ENCODE measurements at regions not wholly inside any gene's neighbourhood (a gene's known extent, or its start where the extent isn't known, plus 50 kb on each side); places are given as distances from the start of the nearest gene placed in this dataset.

DNA sequence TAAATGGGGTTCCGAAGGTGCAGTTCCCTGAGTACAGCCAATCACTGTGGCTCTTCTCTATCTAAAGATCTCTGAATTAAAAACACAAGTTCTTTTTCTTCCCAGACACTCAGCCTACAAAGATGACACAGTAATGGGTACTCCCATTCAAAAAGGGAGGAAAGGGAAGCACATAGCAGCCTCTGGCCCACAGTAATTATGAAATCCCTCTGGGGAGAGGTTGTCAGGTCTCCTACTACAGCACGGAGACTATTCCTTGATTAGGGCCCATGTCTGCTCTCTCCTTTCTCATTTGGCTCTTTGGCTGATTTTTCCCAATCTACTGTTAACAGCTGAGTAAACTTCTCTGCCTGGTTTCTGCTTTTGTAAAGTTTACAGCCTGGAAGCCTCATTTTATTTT lies 62.0 kb upstream of the RANBP3L start:
- no peak overlapping the region for H3K4me3 ChIP-seq (ENCODE audit: low read depth, low read length)
- DNase-seq (ENCODE audit: low read depth): no peak
- TF ChIP-seq MYC (IDR thresholded peaks at IDR 0.05; ENCODE audit: low read depth, low read length) (no peak), POLR2A (IDR thresholded peaks at IDR 0.05; ENCODE audit: extremely low read depth, insufficient read length) (no peak)
- TF ChIP-seq, protein P1, sequence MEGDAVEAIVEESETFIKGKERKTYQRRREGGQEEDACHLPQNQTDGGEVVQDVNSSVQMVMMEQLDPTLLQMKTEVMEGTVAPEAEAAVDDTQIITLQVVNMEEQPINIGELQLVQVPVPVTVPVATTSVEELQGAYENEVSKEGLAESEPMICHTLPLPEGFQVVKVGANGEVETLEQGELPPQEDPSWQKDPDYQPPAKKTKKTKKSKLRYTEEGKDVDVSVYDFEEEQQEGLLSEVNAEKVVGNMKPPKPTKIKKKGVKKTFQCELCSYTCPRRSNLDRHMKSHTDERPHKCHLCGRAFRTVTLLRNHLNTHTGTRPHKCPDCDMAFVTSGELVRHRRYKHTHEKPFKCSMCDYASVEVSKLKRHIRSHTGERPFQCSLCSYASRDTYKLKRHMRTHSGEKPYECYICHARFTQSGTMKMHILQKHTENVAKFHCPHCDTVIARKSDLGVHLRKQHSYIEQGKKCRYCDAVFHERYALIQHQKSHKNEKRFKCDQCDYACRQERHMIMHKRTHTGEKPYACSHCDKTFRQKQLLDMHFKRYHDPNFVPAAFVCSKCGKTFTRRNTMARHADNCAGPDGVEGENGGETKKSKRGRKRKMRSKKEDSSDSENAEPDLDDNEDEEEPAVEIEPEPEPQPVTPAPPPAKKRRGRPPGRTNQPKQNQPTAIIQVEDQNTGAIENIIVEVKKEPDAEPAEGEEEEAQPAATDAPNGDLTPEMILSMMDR (IDR thresholded peaks at IDR 0.05; ENCODE audit: low read depth, low read length): no peak
- TF ChIP-seq, protein P2, sequence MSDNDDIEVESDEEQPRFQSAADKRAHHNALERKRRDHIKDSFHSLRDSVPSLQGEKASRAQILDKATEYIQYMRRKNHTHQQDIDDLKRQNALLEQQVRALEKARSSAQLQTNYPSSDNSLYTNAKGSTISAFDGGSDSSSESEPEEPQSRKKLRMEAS (IDR thresholded peaks at IDR 0.05; ENCODE audit: low read depth, low read length): no peak

DNA sequence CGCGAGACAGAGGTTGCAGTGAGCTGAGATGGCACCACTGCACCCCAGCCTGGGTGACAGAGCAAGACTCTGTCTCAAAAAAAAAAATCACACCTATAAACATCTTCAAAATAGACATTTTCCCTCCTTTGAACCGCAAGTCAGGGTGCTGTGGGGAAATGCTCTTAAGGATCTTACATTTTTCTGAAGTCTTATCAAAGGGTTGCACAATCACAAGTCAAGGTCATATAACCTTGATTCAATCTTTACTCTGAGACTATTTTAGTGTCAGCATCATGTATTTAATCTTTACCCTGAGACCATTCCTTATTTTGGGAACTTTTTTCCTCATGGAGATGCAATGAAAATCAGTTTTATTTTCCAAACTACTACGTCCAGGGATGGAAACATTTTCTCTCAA lies 62.8 kb upstream of the RANBP3L start:
- no peak overlapping the region for H3K4me3 ChIP-seq (ENCODE audit: low read depth, low read length)
- TF ChIP-seq POLR2A (IDR thresholded peaks at IDR 0.05; ENCODE audit: extremely low read depth, insufficient read length) (no peak), MYC (IDR thresholded peaks at IDR 0.05; ENCODE audit: low read depth, low read length) (no peak)
- TF ChIP-seq, protein P1 (IDR thresholded peaks at IDR 0.05; ENCODE audit: low read depth, low read length): no peak
- TF ChIP-seq, protein P2 (IDR thresholded peaks at IDR 0.05; ENCODE audit: low read depth, low read length): no peak
- DNase-seq (ENCODE audit: low read depth): no peak

DNA sequence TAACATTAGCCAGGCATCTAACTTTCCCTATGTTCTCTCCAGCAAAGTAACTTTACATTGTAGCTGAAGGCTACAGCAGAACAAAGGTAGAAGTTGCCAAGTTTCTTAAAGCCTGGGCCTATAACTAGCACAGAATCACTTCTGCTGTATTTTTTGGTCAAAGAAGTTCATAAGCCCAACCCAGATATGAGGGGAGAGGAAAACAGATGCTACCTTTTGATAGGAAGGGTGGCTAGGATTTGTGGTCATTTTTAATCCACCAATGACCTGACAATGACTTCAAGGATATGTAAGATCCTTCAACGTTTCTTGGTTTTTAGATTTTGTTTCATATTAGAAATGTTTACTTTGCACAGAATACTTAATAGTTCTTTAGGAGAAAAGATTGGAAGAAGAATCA lies 64.2 kb upstream of the RANBP3L start:
- TF ChIP-seq, protein P1 (IDR thresholded peaks at IDR 0.05; ENCODE audit: low read depth, low read length): no peak
- TF ChIP-seq MYC (IDR thresholded peaks at IDR 0.05; ENCODE audit: low read depth, low read length): no peak
- TF ChIP-seq, protein P2 (IDR thresholded peaks at IDR 0.05; ENCODE audit: low read depth, low read length): no peak
- no peak for TF ChIP-seq POLR2A (IDR thresholded peaks at IDR 0.05; ENCODE audit: extremely low read depth, insufficient read length)
- no peak for DNase-seq (ENCODE audit: low read depth)
- H3K4me3 ChIP-seq (ENCODE audit: low read depth, low read length): no peak overlapping the region

DNA sequence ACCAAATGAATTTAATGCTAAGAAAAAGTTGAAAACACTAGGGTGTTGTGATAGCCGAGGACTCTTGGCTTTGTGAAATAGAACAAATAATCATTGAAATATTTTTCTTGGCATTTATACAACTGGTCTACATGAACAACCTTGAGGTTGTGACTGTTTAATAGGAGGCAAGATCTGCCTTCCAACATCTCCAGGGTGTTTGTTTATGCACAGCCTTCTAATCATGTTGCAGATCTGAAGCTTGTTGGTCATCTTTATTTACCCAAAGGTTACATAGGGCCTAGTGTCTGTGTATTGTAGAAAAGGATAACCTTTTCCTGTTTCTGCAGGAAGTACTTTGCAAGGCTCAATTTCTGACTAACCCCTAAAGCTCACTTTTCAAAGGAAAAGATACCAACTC lies 65.2 kb upstream of the RANBP3L start:
- H3K4me3 ChIP-seq (ENCODE audit: low read depth, low read length): no peak overlapping the region
- TF ChIP-seq, protein P1 (IDR thresholded peaks at IDR 0.05; ENCODE audit: low read depth, low read length): no peak
- TF ChIP-seq, protein P2 (IDR thresholded peaks at IDR 0.05; ENCODE audit: low read depth, low read length): no peak
- no peak for TF ChIP-seq MYC (IDR thresholded peaks at IDR 0.05; ENCODE audit: low read depth, low read length)
- no peak for TF ChIP-seq POLR2A (IDR thresholded peaks at IDR 0.05; ENCODE audit: extremely low read depth, insufficient read length)
- no peak for DNase-seq (ENCODE audit: low read depth)

DNA sequence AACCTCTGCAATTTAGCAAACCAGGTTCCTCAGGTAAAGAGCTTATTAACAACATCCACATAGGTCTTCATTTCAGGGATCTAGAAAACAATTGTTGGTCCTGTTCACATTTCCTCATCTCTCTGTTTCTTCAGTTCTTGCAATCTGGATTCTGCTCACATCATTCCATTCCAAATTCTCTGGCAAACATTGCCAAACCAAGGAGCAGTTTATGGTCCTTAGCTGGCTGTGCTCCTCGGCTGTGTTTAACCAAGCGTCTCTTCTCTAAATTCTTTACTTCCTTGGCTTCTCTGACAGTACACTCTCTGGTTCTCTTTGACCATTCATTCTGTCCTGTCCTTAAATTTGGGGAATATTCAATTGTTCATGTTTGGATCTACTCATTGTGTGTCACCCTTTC lies 65.8 kb upstream of the RANBP3L start:
- TF ChIP-seq POLR2A (IDR thresholded peaks at IDR 0.05; ENCODE audit: extremely low read depth, insufficient read length) (no peak), MYC (IDR thresholded peaks at IDR 0.05; ENCODE audit: low read depth, low read length) (no peak)
- TF ChIP-seq, protein P1 (IDR thresholded peaks at IDR 0.05; ENCODE audit: low read depth, low read length): no peak
- TF ChIP-seq, protein P2 (IDR thresholded peaks at IDR 0.05; ENCODE audit: low read depth, low read length): no peak
- H3K4me3 ChIP-seq (ENCODE audit: low read depth, low read length): no peak overlapping the region
- DNase-seq (ENCODE audit: low read depth): no peak
